HG03378 (cell line): ENCODE measurements at regions not wholly inside any gene's neighbourhood (a gene's known extent, or its start where the extent isn't known, plus 50 kb on each side); places are given as distances from the start of the nearest gene placed in this dataset.

Experiments used
- ATAC-seq: cut with Tn5 transposase; IDR thresholded peaks from one replicate; pipeline ENCODE4 v1.9.1; 2021; ENCODE audit warnings: mild to moderate bottlenecking, moderate library complexity; ENCODE audit not compliant: unreplicated experiment

- no peak for ATAC-seq
Observed at GRCh38 chr2:38207168-38207567, 131.2 kb upstream of the CYP1B1 start.

GRCh38 chr2:38203446-38203810, 127.5 kb upstream of the CYP1B1 start:
- no peak for ATAC-seq

GRCh38 chr2:38202713-38203445, 126.9 kb upstream of the CYP1B1 start:
- no peak for ATAC-seq

GRCh38 chr2:38201784-38202183, 125.8 kb upstream of the CYP1B1 start:
- ATAC-seq: no peak

GRCh38 chr2:38200598-38200997, 124.6 kb upstream of the CYP1B1 start:
- ATAC-seq: no peak

- ATAC-seq: no peak
Observed at GRCh38 chr2:38199127-38199526, 123.2 kb upstream of the CYP1B1 start.

GRCh38 chr2:38194751-38195150, 118.8 kb upstream of the CYP1B1 start:
- no peak for ATAC-seq

GRCh38 chr2:38192976-38193375, 117.0 kb upstream of the CYP1B1 start:
- no peak for ATAC-seq

- no peak for ATAC-seq
Observed at GRCh38 chr2:38192046-38192445, 116.1 kb upstream of the CYP1B1 start.

GRCh38 chr2:38191516-38191915, 115.6 kb upstream of the CYP1B1 start:
- no peak for ATAC-seq

- ATAC-seq: no peak
Observed at GRCh38 chr2:38190542-38191218, 114.7 kb upstream of the CYP1B1 start.

GRCh38 chr2:38187541-38188011, 111.6 kb upstream of the CYP1B1 start:
- ATAC-seq: no peak

- peak; percentile 98 for ATAC-seq
Observed at GRCh38 chr2:38185012-38185491, 109.1 kb upstream of the CYP1B1 start.

GRCh38 chr2:38182492-38183003, 106.6 kb upstream of the CYP1B1 start:
- ATAC-seq: no peak

GRCh38 chr2:38181806-38182491, 106.0 kb upstream of the CYP1B1 start:
- no peak for ATAC-seq

- ATAC-seq: no peak
Observed at GRCh38 chr2:38180754-38181153, 104.8 kb upstream of the CYP1B1 start.

- peak; percentile 75 for ATAC-seq
Observed at GRCh38 chr2:38178556-38179419, 102.8 kb upstream of the CYP1B1 start.

GRCh38 chr2:38178119-38178518, 102.2 kb upstream of the CYP1B1 start:
- no peak for ATAC-seq

- no peak for ATAC-seq
Observed at GRCh38 chr2:38176619-38177021, 100.7 kb upstream of the CYP1B1 start.

GRCh38 chr2:38174646-38175423, 98.9 kb upstream of the CYP1B1 start:
- no peak for ATAC-seq
